Panc1 (cell line): ENCODE measurements at regions not wholly inside any gene's neighbourhood (a gene's known extent, or its start where the extent isn't known, plus 50 kb on each side); places are given as distances from the start of the nearest gene placed in this dataset.

Source experiments
- ATAC-seq: fragments of 200-7000 bp; cut with Tn5 transposase; 2 replicates; pipeline ENCODE4 v1.9.1; 2020; ENCODE audit warnings: mild to moderate bottlenecking, moderate library complexity
- BruUV-seq: library from RNA; stranded (reverse); fragments of 400-500 nt; replicated peaks from 2 replicates; lab custom pipeline; 2021; lab: Mats Ljungman, UMichigan
- CTCF ChIA-PET: fragments of 300-600 bp; sonication (Branson Sonifier 250); formaldehyde crosslinking; loops from one replicate; lab custom pipeline; 2022; ENCODE audit warnings: antibody characterized with exemption; lab: Charles Lee
- POLR2A ChIA-PET: fragments of 300-600 bp; sonication (Branson Sonifier 250); formaldehyde crosslinking; loops from one replicate; lab custom pipeline; 2022; ENCODE audit warnings: antibody characterized with exemption; lab: Charles Lee
- DNase-seq: peaks from one replicate; pipeline ENCODE4 v3.0.0-alpha.2; 2010; ENCODE audit warnings: low read depth, low spot score
- H3K27ac ChIP-seq: 2 replicates; pipeline ENCODE4 v1.5.1; 2011; ENCODE audit warnings: mild to moderate bottlenecking, low read length, inconsistent platforms
- H3K27me3 ChIP-seq: fragments of 200-500 bp; sonication (Bioruptor generic); 2 replicates; pipeline ENCODE4 v1.6.0; 2014; ENCODE audit warnings: low read length, inconsistent platforms; ENCODE audit not compliant: control insufficient read depth, insufficient read depth
- H3K36me3 ChIP-seq: fragments of 200-500 bp; sonication (Bioruptor generic); 2 replicates; pipeline ENCODE4 v1.5.1; 2014; ENCODE audit warnings: inconsistent platforms, mild to moderate bottlenecking, low read length, moderate library complexity; ENCODE audit not compliant: control insufficient read depth, insufficient read depth
- H3K4me1 ChIP-seq: 2 replicates; pipeline ENCODE4 v1.5.1; 2011; ENCODE audit warnings: inconsistent platforms, mild to moderate bottlenecking, low read length, moderate library complexity; ENCODE audit not compliant: control insufficient read depth, insufficient read depth
- H3K4me3 ChIP-seq, 2 experiments: 2 replicates each; pipeline ENCODE4 v1.5.1; 2011 to 2012; ENCODE audit warnings: low read depth in 2 of 2, low read length in 2 of 2, mild to moderate bottlenecking in 2 of 2, inconsistent platforms in 1 of 2, moderate library complexity in 1 of 2
- H3K9me3 ChIP-seq: fragments of 200-500 bp; sonication (Bioruptor generic); 2 replicates; pipeline ENCODE4 v1.5.1; 2014; ENCODE audit warnings: low read depth, mild to moderate bottlenecking, inconsistent platforms, low read length, moderate library complexity; ENCODE audit not compliant: control insufficient read depth, insufficient read depth
- CTCF ChIP-seq: fragments of 450-650 bp; IDR thresholded peaks from 2 replicates; pipeline ENCODE4 v1.5.1; 2017; ENCODE audit warnings: mild to moderate bottlenecking
- POLR2AphosphoS5 ChIP-seq: IDR thresholded peaks from 2 replicates; pipeline ENCODE4 v1.6.1; 2012; ENCODE audit warnings: mild to moderate bottlenecking, low read depth, low read length, moderate library complexity
- REST ChIP-seq, 2 experiments: IDR thresholded peaks; 2 replicates each; pipeline ENCODE4 v1.6.1; 2011 to 2012; ENCODE audit warnings: low read depth in 2 of 2, control low read depth in 1 of 2, low read length in 1 of 2, mild to moderate bottlenecking in 1 of 2, moderate library complexity in 1 of 2; ENCODE audit not compliant: insufficient read depth in 1 of 2
- SIN3A ChIP-seq: IDR thresholded peaks from 2 replicates; pipeline ENCODE4 v1.6.1; 2012; ENCODE audit warnings: low read depth, mild to moderate bottlenecking, low read length, moderate library complexity, borderline replicate concordance; ENCODE audit not compliant: insufficient read depth
- TCF7L2 ChIP-seq: IDR thresholded peaks from 2 replicates; pipeline ENCODE4 v1.6.1; 2011; ENCODE audit warnings: mild to moderate bottlenecking, low read depth, low read length, inconsistent platforms
- in situ Hi-C: cut with HindIII; loops from 2 replicates; pipeline ENCODE4 v1.10.0; 2016; ENCODE audit warnings: low sequenced_read_pairs, low pct_unique_long_range_greater_than_20kb
- intact Hi-C: fragments of 100-400 bp; cut with micrococcal nuclease; formaldehyde crosslinking; loops from one replicate; pipeline ENCODE4 v1.10.0; 2022; ENCODE audit not compliant: unreplicated experiment

GRCh38 chr20:23162887-23163286 is 76.8 kb upstream of the CD93 start:
- CTCF ChIA-PET: no interaction called here
- Histone ChIP-seq H3K4me3 (no peak overlapping the region), H3K27ac (no peak overlapping the region), H3K27me3 (no peaks in the 10 kb centered on the region), H3K9me3 (no peaks in the 10 kb centered on the region), H3K4me1 (no peaks in the 10 kb centered on the region), H3K36me3 (no peaks in the 10 kb centered on the region)
- intact Hi-C loops: no loop called here
- ATAC-seq: no peak
- TF ChIP-seq POLR2AphosphoS5: no peak
- no peak for TF ChIP-seq SIN3A
- no peak for TF ChIP-seq REST (IDR thresholded peaks at IDR 0.05; ENCODE audit: insufficient read depth in 1 of 2, low read depth in 2 of 2, low read length in 1 of 2)
- no peak for TF ChIP-seq CTCF
- TF ChIP-seq TCF7L2: no peak
- POLR2A ChIA-PET: no interaction called here
- no TSS peak for BruUV-seq
- in situ Hi-C loops: no loop called here
- no peak for DNase-seq

GRCh38 chr20:23161968-23162696 is 76.0 kb upstream of the CD93 start:
- H3K9me3 ChIP-seq: no peaks in the 10 kb centered on the region
- H3K27ac ChIP-seq: no peak overlapping the region
- intact Hi-C loops (no loop called here), in situ Hi-C loops (no loop called here)
- CTCF ChIA-PET: no interaction called here
- ATAC-seq (no peak), DNase-seq (no peak)
- no peaks in the 10 kb centered on the region for H3K4me1 ChIP-seq
- H3K4me3 ChIP-seq: no peak overlapping the region
- no peaks in the 10 kb centered on the region for H3K27me3 ChIP-seq
- no TSS peak for BruUV-seq
- no peaks in the 10 kb centered on the region for H3K36me3 ChIP-seq
- POLR2A ChIA-PET: no interaction called here
- TF ChIP-seq CTCF (no peak), SIN3A (no peak), POLR2AphosphoS5 (no peak), TCF7L2 (no peak), REST (IDR thresholded peaks at IDR 0.05; ENCODE audit: insufficient read depth in 1 of 2, low read depth in 2 of 2, low read length in 1 of 2) (no peak)
